Panc1 (cell line): ENCODE measurements at regions not wholly inside any gene's neighbourhood (a gene's known extent, or its start where the extent isn't known, plus 50 kb on each side); places are given as distances from the start of the nearest gene placed in this dataset.

Source experiments
- ATAC-seq: fragments of 200-7000 bp; cut with Tn5 transposase; 2 replicates; pipeline ENCODE4 v1.9.1; 2020; ENCODE audit warnings: mild to moderate bottlenecking, moderate library complexity
- BruUV-seq: library from RNA; stranded (reverse); fragments of 400-500 nt; replicated peaks from 2 replicates; lab custom pipeline; 2021; lab: Mats Ljungman, UMichigan
- CTCF ChIA-PET: fragments of 300-600 bp; sonication (Branson Sonifier 250); formaldehyde crosslinking; loops from one replicate; lab custom pipeline; 2022; ENCODE audit warnings: antibody characterized with exemption; lab: Charles Lee
- POLR2A ChIA-PET: fragments of 300-600 bp; sonication (Branson Sonifier 250); formaldehyde crosslinking; loops from one replicate; lab custom pipeline; 2022; ENCODE audit warnings: antibody characterized with exemption; lab: Charles Lee
- DNase-seq: peaks from one replicate; pipeline ENCODE4 v3.0.0-alpha.2; 2010; ENCODE audit warnings: low read depth, low spot score
- H3K27ac ChIP-seq: 2 replicates; pipeline ENCODE4 v1.5.1; 2011; ENCODE audit warnings: mild to moderate bottlenecking, low read length, inconsistent platforms
- H3K27me3 ChIP-seq: fragments of 200-500 bp; sonication (Bioruptor generic); 2 replicates; pipeline ENCODE4 v1.6.0; 2014; ENCODE audit warnings: low read length, inconsistent platforms; ENCODE audit not compliant: control insufficient read depth, insufficient read depth
- H3K36me3 ChIP-seq: fragments of 200-500 bp; sonication (Bioruptor generic); 2 replicates; pipeline ENCODE4 v1.5.1; 2014; ENCODE audit warnings: inconsistent platforms, mild to moderate bottlenecking, low read length, moderate library complexity; ENCODE audit not compliant: control insufficient read depth, insufficient read depth
- H3K4me1 ChIP-seq: 2 replicates; pipeline ENCODE4 v1.5.1; 2011; ENCODE audit warnings: inconsistent platforms, mild to moderate bottlenecking, low read length, moderate library complexity; ENCODE audit not compliant: control insufficient read depth, insufficient read depth
- H3K4me3 ChIP-seq, 2 experiments: 2 replicates each; pipeline ENCODE4 v1.5.1; 2011 to 2012; ENCODE audit warnings: low read depth in 2 of 2, low read length in 2 of 2, mild to moderate bottlenecking in 2 of 2, inconsistent platforms in 1 of 2, moderate library complexity in 1 of 2
- H3K9me3 ChIP-seq: fragments of 200-500 bp; sonication (Bioruptor generic); 2 replicates; pipeline ENCODE4 v1.5.1; 2014; ENCODE audit warnings: low read depth, mild to moderate bottlenecking, inconsistent platforms, low read length, moderate library complexity; ENCODE audit not compliant: control insufficient read depth, insufficient read depth
- CTCF ChIP-seq: fragments of 450-650 bp; IDR thresholded peaks from 2 replicates; pipeline ENCODE4 v1.5.1; 2017; ENCODE audit warnings: mild to moderate bottlenecking
- POLR2AphosphoS5 ChIP-seq: IDR thresholded peaks from 2 replicates; pipeline ENCODE4 v1.6.1; 2012; ENCODE audit warnings: mild to moderate bottlenecking, low read depth, low read length, moderate library complexity
- REST ChIP-seq, 2 experiments: IDR thresholded peaks; 2 replicates each; pipeline ENCODE4 v1.6.1; 2011 to 2012; ENCODE audit warnings: low read depth in 2 of 2, control low read depth in 1 of 2, low read length in 1 of 2, mild to moderate bottlenecking in 1 of 2, moderate library complexity in 1 of 2; ENCODE audit not compliant: insufficient read depth in 1 of 2
- SIN3A ChIP-seq: IDR thresholded peaks from 2 replicates; pipeline ENCODE4 v1.6.1; 2012; ENCODE audit warnings: low read depth, mild to moderate bottlenecking, low read length, moderate library complexity, borderline replicate concordance; ENCODE audit not compliant: insufficient read depth
- TCF7L2 ChIP-seq: IDR thresholded peaks from 2 replicates; pipeline ENCODE4 v1.6.1; 2011; ENCODE audit warnings: mild to moderate bottlenecking, low read depth, low read length, inconsistent platforms
- in situ Hi-C: cut with HindIII; loops from 2 replicates; pipeline ENCODE4 v1.10.0; 2016; ENCODE audit warnings: low sequenced_read_pairs, low pct_unique_long_range_greater_than_20kb
- intact Hi-C: fragments of 100-400 bp; cut with micrococcal nuclease; formaldehyde crosslinking; loops from one replicate; pipeline ENCODE4 v1.10.0; 2022; ENCODE audit not compliant: unreplicated experiment

GRCh38 chr3:117916839-117917238 is 1117.8 kb downstream of the IGSF11 start:
- intact Hi-C loops (no loop called here), in situ Hi-C loops (no loop called here)
- ChIA-PET POLR2A (no interaction called here), CTCF (no interaction called here)
- no peak for ATAC-seq
- TF ChIP-seq POLR2AphosphoS5 (no peak), REST (IDR thresholded peaks at IDR 0.05; ENCODE audit: insufficient read depth in 1 of 2, low read depth in 2 of 2, low read length in 1 of 2) (no peak)
- BruUV-seq, result no TSS peak
- Histone ChIP-seq H3K4me3 (no peak overlapping the region), H3K36me3 (no peaks in the 10 kb centered on the region), H3K4me1 (no peaks in the 10 kb centered on the region), H3K27me3 (no peaks in the 10 kb centered on the region; the same call in 1 of the 2 replicates), H3K9me3 (no peaks in the 10 kb centered on the region), H3K27ac (no peak overlapping the region)
- DNase-seq, result no peak

- intact Hi-C loops, result no loop called here
- Histone ChIP-seq H3K4me1 (no peaks in the 10 kb centered on the region), H3K9me3 (no peaks in the 10 kb centered on the region), H3K4me3 (no peak overlapping the region), H3K27ac (no peak overlapping the region), H3K27me3 (no peaks in the 10 kb centered on the region; the same call in 1 of the 2 replicates), H3K36me3 (no peaks in the 10 kb centered on the region)
- POLR2A ChIA-PET, result no interaction called here
- DNase-seq (no peak), ATAC-seq (no peak)
- in situ Hi-C loops, result no loop called here
- CTCF ChIA-PET, result no interaction called here
- no peak for TF ChIP-seq POLR2AphosphoS5
- TF ChIP-seq TCF7L2, result no peak
- TF ChIP-seq REST (IDR thresholded peaks at IDR 0.05; ENCODE audit: insufficient read depth in 1 of 2, low read depth in 2 of 2, low read length in 1 of 2), result no peak
- TF ChIP-seq CTCF, result no peak
- no peak for TF ChIP-seq SIN3A
- no TSS peak for BruUV-seq
Measured at GRCh38 chr3:117919621-117920020, 1115.0 kb downstream of the IGSF11 start.
